GM19328 (cell line): ENCODE measurements at regions not wholly inside any gene's neighbourhood (a gene's known extent, or its start where the extent isn't known, plus 50 kb on each side); places are given as distances from the start of the nearest gene placed in this dataset.
"Not testable (repeated sequence)": the region's sequence is repeated elsewhere in the genome, so short reads cannot be mapped to it uniquely, and the experiment has no call there.

Source experiments
- ATAC-seq: cut with Tn5 transposase; IDR thresholded peaks from one replicate; pipeline ENCODE4 v1.9.1; 2021; ENCODE audit warnings: mild to moderate bottlenecking, moderate library complexity; ENCODE audit not compliant: unreplicated experiment

DNA sequence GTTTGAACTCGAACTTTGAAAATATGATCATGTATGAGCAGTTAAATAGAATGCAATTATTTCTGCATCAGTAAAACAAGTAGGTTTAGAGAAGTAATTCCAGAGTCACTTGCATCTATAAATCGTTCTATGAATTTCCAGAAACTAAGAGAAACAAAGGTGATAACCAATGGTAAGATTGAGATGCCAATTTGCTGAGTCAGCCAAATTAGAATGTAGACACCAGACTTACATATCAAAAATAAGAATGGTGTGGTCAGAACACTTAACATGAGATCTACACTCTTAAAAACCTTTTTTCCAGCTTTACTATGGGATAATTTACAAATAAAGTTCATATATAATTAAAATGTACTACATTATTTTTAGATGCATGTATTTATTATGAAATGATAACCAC is 1435.9 kb downstream of the OTOL1 start:
- ATAC-seq = no peak

- no peak for ATAC-seq
Measured at GRCh38 chr3:162933656-162934055, 1437.0 kb downstream of the OTOL1 start.

DNA sequence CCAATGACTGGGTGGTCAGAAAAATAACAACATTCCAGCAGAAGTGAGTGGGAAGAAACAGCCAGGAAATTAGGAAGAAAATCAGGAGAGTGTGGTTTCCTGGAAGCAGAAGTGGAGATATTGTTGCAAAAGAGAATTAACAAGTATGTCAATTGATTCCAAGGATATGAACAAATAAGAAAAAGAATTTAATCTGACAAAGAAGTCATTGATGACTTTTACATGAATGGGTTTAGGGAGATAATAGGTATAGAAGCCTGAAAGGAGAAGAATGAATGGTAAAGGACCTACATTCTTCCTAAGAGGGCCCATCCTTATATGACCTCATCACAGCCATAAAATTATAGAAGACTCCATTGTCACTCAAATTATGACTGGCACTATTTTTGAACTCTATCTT is 1440.1 kb downstream of the OTOL1 start:
- ATAC-seq = no peak

GRCh38 chr3:162938083-162938482 is 1441.5 kb downstream of the OTOL1 start:
- no peak for ATAC-seq

- ATAC-seq = no peak
Measured at GRCh38 chr3:162945626-162946025, 1449.0 kb downstream of the OTOL1 start.

DNA sequence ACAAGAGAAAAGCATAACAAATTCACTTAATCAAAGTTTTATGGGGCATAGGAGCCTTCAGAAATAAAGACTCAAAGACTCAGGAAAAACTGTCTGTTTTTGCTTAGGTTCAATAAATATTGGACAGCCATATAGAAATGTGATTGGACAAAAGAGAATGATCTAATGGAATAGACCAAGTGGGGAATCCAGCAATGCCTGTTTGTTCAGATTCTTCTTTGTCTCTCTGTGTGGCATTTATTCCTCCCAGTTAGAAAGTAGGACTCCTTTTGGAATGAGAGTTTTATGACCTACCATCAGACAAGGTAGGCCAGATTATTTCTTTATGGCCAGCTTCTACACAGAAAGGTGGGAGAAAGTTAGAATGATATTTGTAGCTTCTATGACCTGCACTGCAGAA is 1460.1 kb downstream of the OTOL1 start:
- no peak for ATAC-seq

- ATAC-seq = no peak
Measured at GRCh38 chr3:162960269-162960668, 1463.7 kb downstream of the OTOL1 start.

DNA sequence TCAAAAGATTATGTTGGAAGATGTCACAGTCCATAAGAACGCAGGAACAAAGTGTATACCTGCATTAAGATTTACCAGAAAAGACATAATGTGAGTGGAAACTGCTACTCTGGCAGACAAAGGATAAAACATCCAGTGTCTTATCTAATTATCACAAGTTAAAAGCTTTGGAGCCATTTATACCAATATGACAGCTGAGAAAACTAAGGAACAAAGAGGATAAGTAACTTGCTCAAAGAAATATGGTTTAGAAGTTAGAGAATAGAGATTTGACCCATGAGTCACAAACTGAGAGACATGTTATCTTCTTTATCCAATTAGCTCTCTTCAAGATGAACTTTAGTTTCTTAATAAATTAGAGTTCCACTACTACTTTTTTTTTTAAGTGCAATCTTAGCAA is 1473.7 kb downstream of the OTOL1 start:
- no peak for ATAC-seq

GRCh38 chr3:162971715-162972114 is 1475.1 kb downstream of the OTOL1 start:
- ATAC-seq = no peak

DNA sequence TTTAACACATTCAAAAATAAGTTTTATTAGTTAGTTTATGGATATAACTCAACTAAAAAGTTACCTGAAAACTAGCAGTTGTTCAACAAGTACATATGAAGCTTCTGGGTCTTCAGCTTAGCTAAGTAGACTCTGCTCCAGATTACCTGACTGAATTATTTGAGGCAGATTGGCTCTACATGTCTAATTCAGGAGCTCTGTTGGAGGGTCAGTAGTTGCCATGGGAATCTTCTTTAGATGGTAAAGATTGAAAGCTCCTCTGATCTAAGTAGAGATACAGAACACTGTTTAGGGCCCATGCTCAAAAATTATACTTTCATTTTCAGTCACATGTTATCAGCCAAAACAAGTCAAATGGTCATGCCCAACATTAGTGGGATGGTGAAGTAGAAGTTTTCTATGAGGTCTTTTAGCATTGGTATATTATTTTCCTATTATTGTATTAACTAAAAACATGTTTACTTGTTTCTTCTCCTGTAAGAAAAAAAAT is 1476.9 kb downstream of the OTOL1 start:
- no peak for ATAC-seq

DNA sequence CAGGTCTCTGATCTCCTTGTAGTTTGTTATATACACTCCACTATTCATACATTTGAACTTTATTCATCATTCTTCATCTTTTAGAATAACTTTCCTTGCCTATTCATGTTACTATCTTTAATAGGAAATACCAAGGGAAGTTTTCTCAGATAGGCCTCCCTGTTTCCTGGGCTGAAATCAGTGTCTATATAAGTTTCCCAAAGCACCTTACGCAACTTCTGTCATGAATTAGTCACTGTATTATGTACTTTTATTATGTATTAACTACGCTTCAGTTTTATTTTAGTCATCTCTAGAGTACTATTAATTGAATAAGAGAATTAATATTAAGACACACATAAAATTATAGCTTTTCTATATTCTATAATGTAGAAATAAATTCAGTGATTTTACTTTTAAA is 1481.5 kb downstream of the OTOL1 start:
- ATAC-seq = no peak

- ATAC-seq = no peak
Measured at GRCh38 chr3:162984746-162985145, 1488.1 kb downstream of the OTOL1 start.

- not testable (repeated sequence) for ATAC-seq
Measured at GRCh38 chr3:162987085-162987794, 1490.6 kb downstream of the OTOL1 start.

GRCh38 chr3:162992741-162993140 is 1496.1 kb downstream of the OTOL1 start:
- ATAC-seq = no peak

DNA sequence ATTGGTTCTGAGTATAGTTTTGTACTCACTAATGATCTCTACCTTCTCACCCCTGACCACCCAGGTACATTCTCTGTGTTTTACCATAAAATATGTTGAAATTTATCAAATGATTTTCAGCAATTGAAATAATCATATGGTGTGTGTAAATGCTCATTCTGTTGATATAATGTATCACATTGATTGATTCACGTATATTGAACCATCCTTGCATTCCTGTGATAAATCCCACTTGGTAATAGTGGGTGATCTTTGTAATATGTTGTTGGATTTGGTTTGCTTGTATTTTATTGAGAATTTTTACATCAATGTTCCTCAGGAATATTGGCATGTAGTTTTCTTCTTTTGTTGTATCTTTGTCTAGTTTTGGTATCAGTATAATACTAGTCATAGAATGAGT is 1497.6 kb downstream of the OTOL1 start:
- no peak for ATAC-seq

- no peak for ATAC-seq
Measured at GRCh38 chr3:162996368-162996767, 1499.8 kb downstream of the OTOL1 start.

DNA sequence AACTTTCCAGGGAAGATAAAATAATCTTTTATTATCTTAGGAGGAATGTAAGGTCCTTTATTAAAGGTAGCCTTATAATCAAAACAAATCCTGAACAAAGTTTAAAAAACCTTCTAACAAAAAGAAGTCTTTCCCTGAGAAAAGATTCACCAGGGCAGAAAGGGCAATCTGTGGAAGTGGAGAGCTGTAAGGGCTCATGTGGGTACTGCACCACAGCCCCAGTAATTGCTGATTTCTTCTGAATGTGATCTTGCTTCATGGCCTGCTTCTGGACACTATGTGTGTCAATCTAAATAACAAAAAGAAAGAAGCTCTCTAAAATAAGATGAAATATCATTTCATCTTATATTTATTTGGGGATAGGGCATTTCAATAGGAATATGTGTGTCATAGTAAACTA is 1501.6 kb downstream of the OTOL1 start:
- no peak for ATAC-seq

GRCh38 chr3:163011596-163011995 is 1515.0 kb downstream of the OTOL1 start:
- no peak for ATAC-seq

DNA sequence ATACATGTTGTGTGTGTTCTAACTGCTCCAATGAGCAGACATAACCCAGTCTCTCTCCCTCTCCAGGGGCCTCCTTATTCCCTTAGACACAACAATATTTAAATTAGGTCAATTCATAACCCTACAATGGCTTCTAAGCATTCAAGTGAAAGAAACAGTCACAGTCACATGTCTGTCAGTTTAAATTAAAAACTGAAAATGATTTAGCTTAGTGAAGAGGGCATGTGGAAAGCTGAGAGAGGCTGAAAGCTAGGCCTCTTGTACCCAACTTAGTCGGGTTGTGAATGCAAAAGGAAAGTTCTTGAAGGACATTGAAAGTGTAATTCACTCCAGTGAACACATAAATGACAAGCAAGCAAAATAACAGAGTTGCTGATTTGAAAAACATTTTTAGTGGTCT is 1519.6 kb downstream of the OTOL1 start:
- no peak for ATAC-seq

DNA sequence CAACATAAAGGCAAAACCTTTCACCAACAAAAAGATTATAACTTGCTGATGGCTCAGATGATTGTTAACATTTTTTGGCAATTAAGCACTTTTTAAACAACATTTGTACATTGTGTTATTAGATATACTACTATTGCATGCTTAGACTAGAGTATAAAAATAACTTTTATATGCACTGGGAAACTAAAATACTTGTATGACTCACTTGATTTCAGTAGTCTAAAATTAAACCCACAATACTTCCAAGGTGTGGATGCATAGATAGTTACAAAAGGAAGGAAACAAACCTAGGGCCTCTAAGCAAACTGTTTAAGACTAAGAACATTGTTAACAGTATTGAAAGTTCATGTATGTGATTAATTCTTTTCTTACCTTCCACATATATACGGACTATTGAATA is 1521.5 kb downstream of the OTOL1 start:
- no peak for ATAC-seq

DNA sequence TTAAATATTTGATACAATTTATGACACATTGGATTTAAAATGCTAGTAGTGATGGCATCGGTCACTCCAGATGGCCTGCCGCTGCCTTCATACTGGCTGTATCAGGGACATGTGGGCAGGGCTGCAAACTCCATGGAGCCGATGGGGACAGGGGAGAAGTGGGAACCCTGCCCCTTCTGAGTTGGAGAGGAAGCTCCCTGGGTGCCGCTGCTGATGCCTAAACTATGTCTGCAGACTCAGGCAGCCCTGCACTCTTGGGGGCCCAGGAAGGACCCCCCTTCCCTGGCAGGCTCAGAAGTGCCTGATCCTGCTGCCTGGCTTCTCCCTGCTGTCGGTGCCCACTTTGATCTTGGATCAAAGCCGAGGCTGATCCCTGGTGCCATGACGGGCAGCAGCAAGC is 1522.1 kb downstream of the OTOL1 start:
- ATAC-seq = no peak

- no peak for ATAC-seq
Measured at GRCh38 chr3:163019260-163019659, 1522.7 kb downstream of the OTOL1 start.

- ATAC-seq = no peak
Measured at GRCh38 chr3:163033652-163034051, 1537.0 kb downstream of the OTOL1 start.
